ENCODE measurements at regions not wholly inside any gene's neighbourhood (a gene's known extent, or its start where the extent isn't known, plus 50 kb on each side); places are given as distances from the start of the nearest gene placed in this dataset.

GRCh38 chr3:170726976-170727661 is 141.2 kb upstream of the SLC7A14 start:
- no peak for DNase-seq

DNA sequence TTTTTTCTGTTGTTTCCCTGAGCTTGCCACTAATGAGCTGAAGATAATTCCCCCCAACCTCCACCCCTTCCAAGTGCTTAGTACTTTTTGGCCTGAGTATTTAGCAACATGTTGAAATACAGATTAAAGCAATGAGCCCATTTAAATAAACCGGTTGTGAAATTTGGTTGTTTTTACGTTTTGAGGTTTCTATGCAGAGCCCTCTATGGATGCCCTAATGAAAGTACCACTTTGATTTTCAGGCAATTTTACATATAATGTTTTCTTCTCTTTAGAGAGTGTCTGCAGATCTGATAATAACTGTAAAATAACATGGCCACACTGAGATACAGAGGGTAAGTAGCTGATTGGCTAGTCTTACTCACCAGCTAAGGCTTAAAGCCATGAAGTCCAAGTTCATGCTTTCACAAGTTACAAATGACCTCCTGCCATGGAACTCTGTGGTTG is 139.4 kb upstream of the SLC7A14 start:
- no peak for DNase-seq

GRCh38 chr3:170724599-170725280 is 138.9 kb upstream of the SLC7A14 start:
- DNase-seq: no peak

DNA sequence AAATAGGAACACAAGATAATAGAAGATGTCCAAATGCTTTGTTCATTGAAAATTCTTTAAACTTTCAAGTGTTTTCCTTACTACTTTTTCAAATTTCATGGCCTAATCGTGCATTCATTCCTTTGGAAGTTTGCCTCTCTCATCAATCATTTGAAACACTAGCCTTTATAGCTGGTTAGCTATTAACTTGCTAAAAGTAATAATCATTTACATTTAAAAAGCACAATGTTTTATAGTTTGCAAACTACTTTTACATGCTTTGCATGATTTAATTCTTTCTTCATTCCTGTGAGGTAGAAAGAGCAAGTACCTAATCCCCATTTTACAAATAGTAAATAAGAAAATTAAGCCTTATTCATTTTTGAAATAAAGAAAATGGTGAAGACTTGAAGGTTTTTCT is 137.4 kb upstream of the SLC7A14 start:
- DNase-seq: no peak

DNA sequence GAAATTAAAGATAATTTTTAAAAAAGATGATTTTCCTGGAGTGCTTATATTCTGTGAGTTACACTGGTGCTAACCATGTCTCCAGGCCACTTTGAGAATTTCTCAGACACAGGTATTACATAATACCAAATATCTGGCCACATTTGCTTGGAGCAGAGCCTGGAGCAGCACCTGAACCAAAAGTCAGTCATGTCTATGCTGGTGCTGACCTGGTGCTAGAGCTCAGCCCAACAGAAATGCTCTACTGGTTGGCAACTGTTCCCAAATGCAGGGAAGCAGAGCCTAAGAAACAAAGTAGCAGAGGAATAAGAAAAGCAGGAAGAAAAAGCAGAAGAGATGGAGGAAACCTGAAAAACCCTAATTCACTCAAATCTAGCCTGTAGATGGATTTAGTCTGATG is 135.7 kb upstream of the SLC7A14 start:
- no peak for DNase-seq

GRCh38 chr3:170719300-170719699 is 133.4 kb upstream of the SLC7A14 start:
- no peak for DNase-seq

GRCh38 chr3:170718848-170719247 is 133.0 kb upstream of the SLC7A14 start:
- DNase-seq: no peak

DNA sequence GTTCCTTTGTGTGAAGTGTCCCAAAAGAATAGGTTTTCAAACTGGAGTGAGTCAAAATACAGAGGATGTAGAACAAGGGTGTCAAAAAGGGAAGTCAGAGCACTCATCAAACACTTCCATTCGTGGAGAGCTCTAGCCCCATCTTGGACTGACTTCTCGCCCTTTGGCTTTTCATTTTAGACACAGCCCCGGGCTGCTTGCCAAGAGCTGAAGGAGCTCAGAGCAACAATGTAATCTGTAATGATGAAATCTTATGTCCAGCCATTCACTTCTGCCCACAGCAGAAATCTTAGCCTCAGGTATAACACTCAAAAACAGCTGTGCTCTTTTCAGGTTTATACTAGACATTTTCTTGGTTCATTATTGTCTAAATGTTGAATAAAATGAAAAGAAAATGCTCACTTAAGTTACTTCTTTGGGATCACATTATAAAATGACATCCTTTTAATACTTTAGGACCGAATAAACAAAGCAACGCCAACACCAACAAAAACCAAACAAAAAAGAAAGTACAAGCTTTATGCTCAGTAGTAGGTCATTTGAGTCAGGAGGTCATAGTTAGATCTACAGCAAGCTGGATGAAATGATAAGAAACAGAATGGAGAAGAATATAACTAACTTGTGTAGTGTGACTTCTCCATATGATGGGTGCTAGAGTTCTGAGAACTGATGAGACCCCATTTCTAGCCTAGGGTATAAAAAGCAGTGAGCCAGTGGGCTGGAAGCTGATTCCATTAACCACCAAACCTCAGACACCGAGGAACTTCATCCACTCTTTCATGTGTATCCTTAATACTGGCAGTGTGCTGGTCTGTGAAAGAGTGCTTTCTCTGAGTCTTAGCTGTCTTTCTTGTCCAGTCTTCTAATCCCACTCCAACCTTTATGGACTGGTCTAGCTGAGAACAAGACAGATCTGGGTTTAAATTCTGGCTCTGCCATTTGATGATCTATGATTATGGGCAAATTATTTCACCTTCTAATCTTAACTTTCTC is 131.8 kb upstream of the SLC7A14 start:
- no peak for DNase-seq

- no peak for DNase-seq
These were observed 130.4 kb upstream of the SLC7A14 start for GRCh38 chr3:170716172-170716805.

DNA sequence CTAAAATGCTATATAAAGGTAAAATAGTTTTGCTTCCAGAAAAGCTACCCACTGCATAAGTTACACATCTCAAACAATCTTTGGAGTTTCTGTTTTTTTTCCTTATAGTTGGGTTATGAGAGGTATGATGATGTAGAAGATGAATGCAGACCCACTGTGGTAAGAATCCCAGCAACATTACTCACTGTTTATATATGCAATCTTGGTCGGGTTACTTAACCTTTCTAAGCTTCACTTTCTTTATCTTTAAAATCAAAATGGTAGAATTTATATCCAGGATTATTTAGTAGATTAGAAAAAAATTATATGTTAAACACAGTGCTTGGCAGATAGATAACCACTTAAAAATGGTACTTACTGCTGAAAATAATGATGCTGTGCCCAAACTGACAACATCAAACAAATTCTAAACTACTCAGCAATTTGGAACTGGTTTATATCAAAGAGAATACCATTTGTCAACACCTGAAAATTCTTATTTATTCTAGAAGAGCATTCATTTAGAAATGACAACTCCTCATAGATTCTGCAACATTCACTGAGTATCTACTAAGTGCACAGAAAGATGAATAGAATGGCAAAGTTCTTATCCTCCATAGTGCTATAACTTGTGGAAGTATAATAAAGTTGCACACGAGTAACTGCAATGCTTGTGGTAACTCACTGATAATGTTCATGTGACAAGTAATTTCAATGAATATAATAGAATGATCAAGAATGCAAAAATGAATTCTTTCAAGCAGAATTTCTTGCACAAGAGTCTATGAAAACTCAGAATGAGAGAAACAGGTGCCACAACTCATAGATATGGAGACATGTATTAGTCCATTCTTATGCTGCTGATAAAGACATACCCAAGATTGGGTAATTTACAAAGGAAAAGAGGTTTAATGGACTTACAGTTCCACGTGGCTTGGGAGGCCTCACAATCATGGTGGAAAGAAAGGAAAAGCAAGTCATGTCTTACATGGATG is 129.0 kb upstream of the SLC7A14 start:
- DNase-seq: no peak

- DNase-seq: no peak
These were observed 128.2 kb upstream of the SLC7A14 start for GRCh38 chr3:170714122-170714521.

- no peak for DNase-seq
These were observed 127.8 kb upstream of the SLC7A14 start for GRCh38 chr3:170713653-170714052.

DNA sequence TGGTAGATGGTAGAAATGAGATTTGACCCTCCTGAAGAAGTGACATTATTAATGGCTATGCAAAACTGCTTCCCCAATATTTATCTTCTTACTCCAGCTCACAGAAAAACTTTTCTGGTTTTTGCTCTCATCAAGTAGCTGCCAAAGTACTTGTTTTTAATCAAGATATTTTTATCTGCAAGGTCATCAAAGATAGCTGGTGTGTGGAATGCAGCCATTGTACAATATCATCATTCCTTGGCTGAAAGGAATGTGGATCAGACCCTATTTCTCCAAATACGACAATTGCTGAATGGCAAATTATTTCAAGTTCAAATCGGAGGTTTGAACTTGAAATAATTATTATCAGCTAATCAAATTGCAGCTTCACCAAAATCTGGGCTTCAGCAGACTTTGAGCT is 126.9 kb upstream of the SLC7A14 start:
- DNase-seq: no peak

GRCh38 chr3:170712336-170712735 is 126.5 kb upstream of the SLC7A14 start:
- no peak for DNase-seq

DNA sequence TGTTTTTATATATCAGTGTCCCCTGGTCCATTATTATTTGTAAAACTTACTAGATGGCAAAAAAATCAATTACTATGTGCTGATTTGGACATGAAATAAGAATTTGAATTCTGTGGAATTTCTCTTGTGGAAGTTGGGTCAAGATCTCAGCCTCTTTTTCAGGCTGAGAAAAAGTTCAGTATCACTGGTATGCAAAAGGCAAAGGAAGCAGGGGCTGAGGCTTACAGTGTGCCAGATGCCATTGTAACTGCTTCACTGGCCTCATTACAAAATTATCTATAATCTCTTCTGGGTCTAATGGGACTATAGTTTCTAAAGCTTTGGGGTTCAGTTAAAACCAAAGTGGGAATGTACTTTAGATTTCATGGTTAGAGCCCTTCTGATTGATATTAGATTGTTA is 125.9 kb upstream of the SLC7A14 start:
- no peak for DNase-seq

DNA sequence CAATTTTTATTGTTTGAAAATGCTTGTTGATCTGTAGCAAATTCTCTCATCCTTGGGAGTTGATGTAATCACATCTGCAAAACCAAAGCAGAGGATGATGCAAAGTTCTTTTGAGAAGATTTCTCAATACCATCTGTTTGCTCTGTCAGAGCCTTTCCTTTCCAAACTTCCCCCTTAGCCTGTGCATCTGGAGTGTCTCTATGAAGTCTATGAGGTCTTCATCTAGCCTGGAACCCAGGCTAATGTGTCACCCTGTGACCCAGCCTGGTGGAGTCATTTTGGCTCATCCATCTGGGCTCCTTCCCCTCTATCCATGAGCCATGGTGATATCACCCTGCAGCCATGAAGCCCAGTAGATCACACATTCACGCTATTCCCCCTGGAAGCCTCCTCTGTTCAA is 123.2 kb upstream of the SLC7A14 start:
- no peak for DNase-seq

GRCh38 chr3:170707899-170708298 is 122.0 kb upstream of the SLC7A14 start:
- no peak for DNase-seq

DNA sequence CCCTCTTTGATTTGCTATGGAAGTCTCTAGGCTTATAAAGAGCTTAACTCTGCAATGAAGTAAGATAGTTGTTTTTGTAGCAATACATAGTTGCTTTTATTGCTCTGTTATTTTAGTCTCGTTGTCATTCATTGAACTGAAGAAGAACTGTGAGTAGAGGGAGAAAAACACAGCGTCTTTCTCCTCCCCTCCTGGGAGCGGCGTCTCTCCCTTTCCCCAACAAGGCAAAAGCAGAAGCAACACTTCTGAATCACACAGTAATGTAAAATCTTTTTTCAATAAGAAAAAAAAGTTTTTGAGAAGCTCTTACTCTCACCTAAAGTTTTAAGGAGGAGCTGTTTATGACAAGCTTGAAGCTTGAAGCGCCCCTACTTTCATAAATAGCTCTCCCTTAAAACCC is 119.3 kb upstream of the SLC7A14 start:
- no peak for DNase-seq

- no peak for DNase-seq
These were observed 117.3 kb upstream of the SLC7A14 start for GRCh38 chr3:170703121-170703588.

- DNase-seq: no peak
These were observed 116.1 kb upstream of the SLC7A14 start for GRCh38 chr3:170701696-170702678.

All from NCI-H2227 treated with DMSO at 0.1 percent for 48 hours (cell line).